Stomach (tissue), 8 donors: ENCODE measurements at regions not wholly inside any gene's neighbourhood (a gene's known extent, or its start where the extent isn't known, plus 50 kb on each side); places are given as distances from the start of the nearest gene placed in this dataset.

ENCODE experiments used
- DNase-seq, 2 donors: peaks; one replicate each; pipeline versions ENCODE4 v3.0.0 to v3.0.0-alpha.2; 2013 to 2019
- H3K27ac ChIP-seq, 5 donors: fragments of 200-600 bp in 4 of 5; sonication (generic) in 4 of 5; one replicate each; pipeline ENCODE4 v1.5.1; 2013 to 2019; ENCODE audit warnings: mild to moderate bottlenecking in 1 of 5, moderate library complexity in 1 of 5
- H3K27me3 ChIP-seq, 3 donors: fragments of 200-600 bp; sonication (generic); one replicate each; pipeline ENCODE4 v1.5.1; 2017 to 2019; ENCODE audit warnings: mixed run types in 1 of 3
- H3K36me3 ChIP-seq, 4 donors: fragments of 200-600 bp; sonication (generic); 1 replicate in 3 of 4; 2 replicates in 1 of 4; pipeline ENCODE4 v1.5.1; 2016 to 2019
- H3K4me1 ChIP-seq, 4 donors: fragments of 200-600 bp; sonication (generic); one replicate each; pipeline ENCODE4 v1.5.1; 2016 to 2019
- H3K4me3 ChIP-seq, 4 donors: fragments of 200-600 bp; sonication (generic) in 3 of 4; one replicate each; pipeline ENCODE4 v1.5.1; 2016 to 2019; ENCODE audit warnings: mild to moderate bottlenecking in 1 of 4
- H3K9me3 ChIP-seq, 4 donors: fragments of 200-600 bp; sonication (generic); one replicate each; pipeline ENCODE4 v1.5.1; 2016 to 2019
- CTCF ChIP-seq, 7 experiments: fragments of 450-650 bp in 4 of 7; fragments of 200-600 bp in 3 of 7; sonication (generic) in 3 of 7; IDR thresholded peaks; one replicate each; pipeline ENCODE4 v1.5.1; 2016 to 2019; ENCODE audit warnings: antibody characterized with exemption in 7 of 7, control low read depth in 2 of 7, mild to moderate bottlenecking in 1 of 7
- EP300 ChIP-seq: sonication (generic); formaldehyde crosslinking; IDR thresholded peaks from one replicate; pipeline ENCODE4 v1.6.1; 2017; ENCODE audit warnings: antibody characterized with exemption
- POLR2A ChIP-seq, 4 donors: fragments of 450-650 bp; IDR thresholded peaks; one replicate each; pipeline ENCODE4 v1.6.1; 2016; ENCODE audit warnings: antibody characterized with exemption in 4 of 4, control low read depth in 2 of 4, mild to moderate bottlenecking in 1 of 4, moderate library complexity in 1 of 4
- POLR2AphosphoS5 ChIP-seq, 3 donors: sonication (generic); formaldehyde crosslinking; IDR thresholded peaks; one replicate each; pipeline ENCODE4 v1.6.1; 2016; ENCODE audit warnings: antibody characterized with exemption in 3 of 3
- WGBS, 5 donors: extraction: QIAGEN DNeasy Blood & Tissue Kit in 3 of 5; methylation state at CpG; one replicate each; pipeline versions ENCODE4 v1.1.5 to v1.1.7; 2013 to 2018; 5-methylcytosine and 5-hydroxymethylcytosine counted together
- intact Hi-C: fragments of 100-400 bp; cut with DNase I; formaldehyde crosslinking; loops from one replicate; pipeline ENCODE4 v1.15.1; 2023; ENCODE audit warnings: low total_unique reads
- donor health status: healthy with polysubstance abuse.
- donor health status: Bipolar disorder and iron deficiency.
- donor health status: healthy.

GRCh38 chr3:163735394-163735793, 1342.9 kb downstream of the SI start:
- DNase-seq: no peak
- intact Hi-C loops: no loop called here
- Histone ChIP-seq H3K27ac (no peak overlapping the region), H3K4me1 (no peaks in the 10 kb centered on the region), H3K9me3 (peaks cover 0 to 18% (median 9%) of the 10 kb centered on the region in 4 donors), H3K27me3 (no peaks in the 10 kb centered on the region), H3K4me3 (no peak overlapping the region), H3K36me3 (no peaks in the 10 kb centered on the region)
- 60 to 74% (median 61%) methylated on average over 1 of the region's 1 CpG for WGBS, 5 donors
- TF ChIP-seq POLR2AphosphoS5 (IDR thresholded peaks at IDR 0.05) (no peak), EP300 (no peak), CTCF (IDR thresholded peaks at IDR 0.05) (no peak), POLR2A (IDR thresholded peaks at IDR 0.05) (no peak)

GRCh38 chr3:163730684-163731083, 1347.6 kb downstream of the SI start:
- no peak for TF ChIP-seq CTCF (IDR thresholded peaks at IDR 0.05)
- TF ChIP-seq EP300: no peak
- no peak for TF ChIP-seq POLR2A (IDR thresholded peaks at IDR 0.05)
- no peak for TF ChIP-seq POLR2AphosphoS5 (IDR thresholded peaks at IDR 0.05)
- Histone ChIP-seq H3K27ac (no peak overlapping the region), H3K4me3 (no peak overlapping the region), H3K4me1 (no peaks in the 10 kb centered on the region), H3K9me3 (no peaks in the 10 kb centered on the region), H3K27me3 (no peaks in the 10 kb centered on the region), H3K36me3 (no peaks in the 10 kb centered on the region)
- intact Hi-C loops: no loop called here
- WGBS, 5 donors: 73 to 79% (median 75%) methylated on average over 2 of the region's 2 CpGs
- DNase-seq: no peak

- no peaks in the 10 kb centered on the region for H3K36me3 ChIP-seq
- TF ChIP-seq POLR2A (IDR thresholded peaks at IDR 0.05): no peak
- no peak for TF ChIP-seq EP300
- TF ChIP-seq CTCF (IDR thresholded peaks at IDR 0.05): no peak
- no peak for TF ChIP-seq POLR2AphosphoS5 (IDR thresholded peaks at IDR 0.05)
- H3K4me1 ChIP-seq: no peaks in the 10 kb centered on the region
- peaks cover 0 to 14% (median 9%) of the 10 kb centered on the region in 4 donors for H3K9me3 ChIP-seq
- H3K27ac ChIP-seq: no peak overlapping the region
- DNase-seq: no peak
- intact Hi-C loops: no loop called here
- H3K27me3 ChIP-seq: no peaks in the 10 kb centered on the region
- no peak overlapping the region for H3K4me3 ChIP-seq
- WGBS, 5 donors: 55 to 84% (median 71%) methylated on average over 2 of the region's 2 CpGs
Measured at GRCh38 chr3:163726125-163726524, 1352.2 kb downstream of the SI start.

- intact Hi-C loops: no loop called here
- peaks cover 0 to 14% (median 10%) of the 10 kb centered on the region in 4 donors for H3K9me3 ChIP-seq
- WGBS, 5 donors: 54 to 88% (median 85%) methylated on average over 1 to 2 of the region's 2 CpGs
- H3K27ac ChIP-seq: no peak overlapping the region
- H3K4me1 ChIP-seq: no peaks in the 10 kb centered on the region
- H3K27me3 ChIP-seq: no peaks in the 10 kb centered on the region
- H3K36me3 ChIP-seq: no peaks in the 10 kb centered on the region
- no peak for TF ChIP-seq CTCF (IDR thresholded peaks at IDR 0.05)
- no peak for TF ChIP-seq EP300
- no peak for TF ChIP-seq POLR2A (IDR thresholded peaks at IDR 0.05)
- TF ChIP-seq POLR2AphosphoS5 (IDR thresholded peaks at IDR 0.05): no peak
- no peak overlapping the region for H3K4me3 ChIP-seq
- no peak for DNase-seq
Measured at GRCh38 chr3:163722405-163722804, 1355.9 kb downstream of the SI start.
